IPS-NIHi11 (cell line): ENCODE measurements at regions not wholly inside any gene's neighbourhood (a gene's known extent, or its start where the extent isn't known, plus 50 kb on each side); places are given as distances from the start of the nearest gene placed in this dataset.
"Not testable (repeated sequence)": the region's sequence is repeated elsewhere in the genome, so short reads cannot be mapped to it uniquely, and the experiment has no call there.

ENCODE experiments used
- DNase-seq: peaks from one replicate; pipeline ENCODE4 v3.0.0; 2012; ENCODE audit warnings: mixed read lengths, low spot score

- no peak for DNase-seq
Observed at GRCh38 chr1:238360474-238360873, 469.8 kb upstream of the ZP4 start.

- DNase-seq, result no peak
Observed at GRCh38 chr1:238350471-238350870, 459.7 kb upstream of the ZP4 start.

- DNase-seq, result no peak
Observed at GRCh38 chr1:238346340-238346739, 455.6 kb upstream of the ZP4 start.

GRCh38 chr1:238345837-238346236, 455.1 kb upstream of the ZP4 start:
- no peak for DNase-seq

- no peak for DNase-seq
Observed at GRCh38 chr1:238343852-238344251, 453.1 kb upstream of the ZP4 start.

- DNase-seq, result no peak
Observed at GRCh38 chr1:238341395-238341794, 450.7 kb upstream of the ZP4 start.

- peak; percentile 16 for DNase-seq
Observed at GRCh38 chr1:238340989-238341388, 450.3 kb upstream of the ZP4 start.

- no peak for DNase-seq
Observed at GRCh38 chr1:238336531-238336930, 445.8 kb upstream of the ZP4 start.

GRCh38 chr1:238334170-238334569, 443.4 kb upstream of the ZP4 start:
- no peak for DNase-seq

GRCh38 chr1:238331557-238331956, 440.8 kb upstream of the ZP4 start:
- no peak for DNase-seq

GRCh38 chr1:238329671-238330070, 438.9 kb upstream of the ZP4 start:
- no peak for DNase-seq

GRCh38 chr1:238327033-238327432, 436.3 kb upstream of the ZP4 start:
- not testable (repeated sequence) for DNase-seq

- DNase-seq, result not testable (repeated sequence)
Observed at GRCh38 chr1:238326479-238326878, 435.8 kb upstream of the ZP4 start.

GRCh38 chr1:238324211-238324864, 433.6 kb upstream of the ZP4 start:
- no peak for DNase-seq

- DNase-seq, result no peak
Observed at GRCh38 chr1:238323490-238323889, 432.8 kb upstream of the ZP4 start.

GRCh38 chr1:238319957-238320356, 429.2 kb upstream of the ZP4 start:
- no peak for DNase-seq

GRCh38 chr1:238318294-238319110, 427.8 kb upstream of the ZP4 start:
- no peak for DNase-seq

GRCh38 chr1:238312969-238313368, 422.2 kb upstream of the ZP4 start:
- DNase-seq, result no peak

GRCh38 chr1:238306411-238306810, 415.7 kb upstream of the ZP4 start:
- DNase-seq, result no peak

- no peak for DNase-seq
Observed at GRCh38 chr1:238302646-238303045, 411.9 kb upstream of the ZP4 start.

GRCh38 chr1:238296371-238296770, 405.6 kb upstream of the ZP4 start:
- DNase-seq, result no peak

GRCh38 chr1:238293075-238293474, 402.4 kb upstream of the ZP4 start:
- DNase-seq, result no peak

- no peak for DNase-seq
Observed at GRCh38 chr1:238281418-238281817, 390.7 kb upstream of the ZP4 start.
